ENCODE measurements at regions not wholly inside any gene's neighbourhood (a gene's known extent, or its start where the extent isn't known, plus 50 kb on each side); places are given as distances from the start of the nearest gene placed in this dataset.

GRCh38 chr4:42809419-42810084, 83.0 kb upstream of the GRXCR1 start:
- ChIA-PET CTCF (interaction anchor here (1.5 kb wide), 1 partner anchor 11 kb away, joined by 4 read pairs; no protein-coding TSS in a partner anchor), POLR2A (no interaction called here)
- TF ChIP-seq, protein P1, sequence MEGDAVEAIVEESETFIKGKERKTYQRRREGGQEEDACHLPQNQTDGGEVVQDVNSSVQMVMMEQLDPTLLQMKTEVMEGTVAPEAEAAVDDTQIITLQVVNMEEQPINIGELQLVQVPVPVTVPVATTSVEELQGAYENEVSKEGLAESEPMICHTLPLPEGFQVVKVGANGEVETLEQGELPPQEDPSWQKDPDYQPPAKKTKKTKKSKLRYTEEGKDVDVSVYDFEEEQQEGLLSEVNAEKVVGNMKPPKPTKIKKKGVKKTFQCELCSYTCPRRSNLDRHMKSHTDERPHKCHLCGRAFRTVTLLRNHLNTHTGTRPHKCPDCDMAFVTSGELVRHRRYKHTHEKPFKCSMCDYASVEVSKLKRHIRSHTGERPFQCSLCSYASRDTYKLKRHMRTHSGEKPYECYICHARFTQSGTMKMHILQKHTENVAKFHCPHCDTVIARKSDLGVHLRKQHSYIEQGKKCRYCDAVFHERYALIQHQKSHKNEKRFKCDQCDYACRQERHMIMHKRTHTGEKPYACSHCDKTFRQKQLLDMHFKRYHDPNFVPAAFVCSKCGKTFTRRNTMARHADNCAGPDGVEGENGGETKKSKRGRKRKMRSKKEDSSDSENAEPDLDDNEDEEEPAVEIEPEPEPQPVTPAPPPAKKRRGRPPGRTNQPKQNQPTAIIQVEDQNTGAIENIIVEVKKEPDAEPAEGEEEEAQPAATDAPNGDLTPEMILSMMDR (IDR thresholded peaks at IDR 0.05; ENCODE audit: control extremely low read depth, extremely low read depth, low read depth, missing control alignments): no peak
- DNase-seq (ENCODE audit: extremely low spot score): no peak

DNA sequence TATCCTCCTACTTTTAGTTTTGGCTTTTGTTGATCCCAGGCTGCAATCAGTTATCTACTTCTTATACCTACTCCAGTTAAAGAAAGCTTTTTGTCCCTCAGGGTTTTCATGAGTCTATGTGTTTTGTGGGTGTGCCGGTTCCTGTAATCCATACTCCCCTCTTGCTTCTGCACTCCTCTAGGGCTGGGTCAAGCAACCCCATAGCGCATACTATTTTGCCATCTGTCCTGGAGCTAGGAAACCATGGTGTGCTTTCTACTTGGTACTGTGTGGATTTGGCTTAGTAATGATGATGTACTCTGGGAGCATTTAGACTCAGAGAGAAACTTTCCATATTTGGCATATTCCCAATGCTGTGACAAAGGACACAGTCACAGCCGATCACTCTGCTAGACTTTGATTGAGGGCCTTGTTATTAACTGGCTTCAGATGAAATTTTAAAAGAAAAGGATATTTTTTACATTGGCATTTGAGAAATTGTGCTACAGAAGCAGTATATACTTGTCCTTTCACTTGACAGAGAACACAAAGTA, 86.1 kb upstream of the GRXCR1 start:
- DNase-seq (ENCODE audit: extremely low spot score): no peak
- TF ChIP-seq, protein P1 (IDR thresholded peaks at IDR 0.05; ENCODE audit: control extremely low read depth, extremely low read depth, low read depth, missing control alignments): no peak
- POLR2A ChIA-PET: no interaction called here
- CTCF ChIA-PET: interaction anchor here (1.3 to 3.0 kb wide), 3 partner anchors 10 to 39 kb away, joined by 3 to 13 read pairs (median 4); no protein-coding TSS in a partner anchor

GRCh38 chr4:42789041-42789567, 103.4 kb upstream of the GRXCR1 start:
- TF ChIP-seq, protein P1 (IDR thresholded peaks at IDR 0.05; ENCODE audit: control extremely low read depth, extremely low read depth, low read depth, missing control alignments): no peak
- POLR2A ChIA-PET: no interaction called here
- no peak for DNase-seq (ENCODE audit: extremely low spot score)
- CTCF ChIA-PET: no interaction called here

- TF ChIP-seq, protein P1 (IDR thresholded peaks at IDR 0.05; ENCODE audit: control extremely low read depth, extremely low read depth, low read depth, missing control alignments): no peak
- CTCF ChIA-PET: interaction anchor here (0.9 to 1.0 kb wide), 2 partner anchors 10 to 50 kb away, joined by 3 to 4 read pairs; no protein-coding TSS in a partner anchor
- no peak for DNase-seq (ENCODE audit: extremely low spot score)
- POLR2A ChIA-PET: no interaction called here
Observed at GRCh38 chr4:42787079-42787463, 105.4 kb upstream of the GRXCR1 start.

DNA sequence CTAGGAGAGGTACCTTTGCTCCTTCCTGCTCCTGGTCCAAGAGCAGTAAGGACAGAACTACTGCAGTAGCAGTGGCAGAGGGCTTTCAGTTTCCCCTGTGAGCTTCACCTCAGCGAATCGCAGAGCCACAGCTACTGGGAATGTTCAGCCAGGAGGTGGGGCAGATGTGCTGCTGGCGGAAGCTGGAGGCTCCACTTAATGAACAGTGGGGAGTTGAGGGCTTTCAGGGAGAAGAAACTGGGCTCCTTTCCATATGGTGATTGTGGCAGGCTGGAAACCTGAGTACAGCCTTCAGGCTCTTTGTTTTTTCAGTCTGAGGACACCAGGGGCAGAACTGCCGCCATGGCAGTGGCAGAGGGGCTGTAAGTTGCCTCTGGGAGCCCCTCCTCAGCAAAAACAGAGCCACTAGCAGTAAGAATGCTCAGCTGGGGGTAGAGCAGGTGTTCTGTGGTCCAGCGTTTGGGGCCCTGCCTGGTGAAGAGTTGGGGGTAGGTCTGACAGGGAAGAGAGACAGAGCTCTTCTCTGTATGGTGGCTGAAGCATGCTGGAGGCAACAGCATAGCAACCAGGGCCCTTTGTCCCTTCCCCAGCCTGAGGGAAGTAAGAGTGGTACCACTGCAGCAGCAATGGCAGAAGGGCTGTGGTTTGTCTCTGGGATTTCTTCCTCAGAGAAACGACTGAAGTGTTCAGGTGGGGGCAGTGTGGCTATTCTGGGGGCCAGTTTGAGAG, 106.0 kb upstream of the GRXCR1 start:
- no peak for DNase-seq (ENCODE audit: extremely low spot score)
- TF ChIP-seq, protein P1 (IDR thresholded peaks at IDR 0.05; ENCODE audit: control extremely low read depth, extremely low read depth, low read depth, missing control alignments): no peak
- CTCF ChIA-PET: no interaction called here
- POLR2A ChIA-PET: no interaction called here

- no peak for DNase-seq (ENCODE audit: extremely low spot score)
- TF ChIP-seq, protein P1 (IDR thresholded peaks at IDR 0.05; ENCODE audit: control extremely low read depth, extremely low read depth, low read depth, missing control alignments): no peak
- ChIA-PET CTCF (interaction anchor here (1.8 kb wide), 1 partner anchor 35 kb away, joined by 4 read pairs; no protein-coding TSS in a partner anchor), POLR2A (no interaction called here)
Observed at GRCh38 chr4:42785817-42786216, 106.7 kb upstream of the GRXCR1 start.

All from GM10248 (cell line).